NCI-H1930 (cell line): ENCODE measurements at regions not wholly inside any gene's neighbourhood (a gene's known extent, or its start where the extent isn't known, plus 50 kb on each side); places are given as distances from the start of the nearest gene placed in this dataset.
"Not testable (repeated sequence)": the region's sequence is repeated elsewhere in the genome, so short reads cannot be mapped to it uniquely, and the experiment has no call there.

Source experiments
- DNase-seq, 2 experiments: peaks; one replicate each; lab custom pipeline; 2025; lab: John Stamatoyannopoulos, UW

DNA sequence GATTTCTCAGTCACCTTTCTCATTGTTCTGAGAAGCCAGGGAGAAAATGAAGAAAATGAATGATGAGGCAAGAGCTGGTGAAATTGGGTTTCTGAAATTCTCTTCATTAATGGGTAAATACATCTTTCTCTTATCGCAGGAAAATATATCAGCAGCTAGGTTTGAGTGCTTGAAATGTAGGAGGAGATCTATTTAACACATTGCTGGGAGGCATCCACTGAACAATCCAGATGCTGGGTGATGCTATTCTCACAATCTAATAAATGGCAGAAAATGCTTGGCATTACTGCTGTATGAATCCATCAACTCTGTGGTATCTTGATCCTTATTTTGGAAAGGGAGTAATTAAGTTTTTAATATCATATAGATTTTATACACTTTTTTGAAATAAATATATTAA lies 199.6 kb upstream of the LRP1B start:
- DNase-seq = no peak

DNA sequence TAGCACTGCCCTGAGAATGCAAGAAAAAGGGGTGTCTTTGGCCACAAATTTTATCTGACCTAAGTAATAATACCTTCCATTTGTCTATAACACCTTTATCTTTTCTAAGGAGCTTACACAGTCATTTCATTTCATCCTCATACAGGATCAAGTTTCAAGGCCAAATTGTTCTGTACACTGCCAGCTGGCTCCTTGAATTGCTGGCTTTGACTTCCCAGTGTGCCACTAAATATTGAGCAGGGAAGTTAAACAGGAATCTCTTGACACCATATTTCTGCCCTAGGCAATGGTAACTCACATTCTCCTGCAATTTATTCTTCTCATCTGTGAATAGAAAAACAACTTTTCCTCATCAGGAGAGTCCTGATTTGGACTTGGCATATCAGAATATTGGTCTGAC lies 195.1 kb upstream of the LRP1B start:
- DNase-seq = no peak

DNA sequence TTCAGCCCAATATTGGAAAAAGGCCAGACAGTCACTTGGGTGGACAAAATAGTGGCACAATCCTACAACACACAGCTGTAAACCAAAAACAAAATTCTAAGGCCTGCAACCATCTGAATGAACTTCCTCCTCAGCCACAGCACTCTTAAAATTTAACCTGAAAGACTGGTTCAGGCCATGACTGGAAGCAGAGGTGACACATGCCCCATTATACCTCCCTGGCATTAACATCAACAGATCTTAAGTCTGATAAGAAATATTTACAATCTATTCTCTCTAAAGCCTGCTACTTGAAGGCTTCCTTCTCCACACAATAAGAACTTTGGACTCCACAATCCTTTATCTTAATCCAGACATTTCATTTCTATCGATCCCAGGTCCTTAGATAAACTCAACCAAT lies 192.4 kb upstream of the LRP1B start:
- DNase-seq = no peak

DNA sequence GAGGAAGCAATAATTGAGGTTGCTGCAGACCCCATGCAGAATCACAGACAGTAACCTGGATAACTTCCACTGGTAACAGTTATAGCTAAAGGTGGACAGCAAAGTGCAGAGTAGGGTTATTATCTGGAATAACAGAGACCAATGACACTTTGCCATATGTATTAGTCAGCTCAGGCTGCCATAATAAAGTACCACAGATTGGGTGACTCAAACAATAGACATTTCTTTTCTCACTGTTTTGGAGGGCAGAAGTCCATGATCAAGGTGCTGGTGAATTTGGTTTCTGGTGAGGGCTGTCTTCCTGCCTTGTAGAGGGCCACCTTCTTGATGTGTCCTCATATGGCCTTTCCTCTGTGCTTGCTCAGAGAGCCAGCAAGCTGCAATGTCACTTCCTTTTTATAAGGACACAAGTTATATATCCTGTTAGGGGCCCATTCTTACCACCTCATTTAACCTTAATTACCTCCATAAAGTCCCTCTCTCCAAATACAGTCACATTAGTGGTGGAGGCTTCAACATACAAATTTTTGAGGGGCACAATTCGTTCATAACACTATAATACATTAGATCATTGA lies 191.0 kb upstream of the LRP1B start:
- DNase-seq = no peak

DNA sequence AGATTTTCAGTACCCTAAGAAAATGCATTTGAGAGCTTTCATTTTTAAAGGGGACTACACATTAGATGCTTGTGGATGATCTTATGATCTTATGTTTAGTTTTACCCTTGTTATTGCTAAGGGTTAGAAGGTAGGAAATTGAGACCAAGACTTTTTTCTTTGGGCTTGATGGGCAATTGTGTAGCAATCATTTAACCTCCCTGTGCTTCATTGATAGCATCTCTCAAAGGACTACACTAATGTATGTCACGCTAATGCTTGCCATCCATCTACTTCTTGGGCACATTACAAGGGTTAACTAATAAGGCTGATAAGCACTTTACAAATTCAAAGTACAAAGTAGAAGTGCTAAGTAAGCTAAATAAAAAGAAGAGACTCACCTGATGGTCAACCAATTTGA lies 189.3 kb upstream of the LRP1B start:
- no peak for DNase-seq

DNA sequence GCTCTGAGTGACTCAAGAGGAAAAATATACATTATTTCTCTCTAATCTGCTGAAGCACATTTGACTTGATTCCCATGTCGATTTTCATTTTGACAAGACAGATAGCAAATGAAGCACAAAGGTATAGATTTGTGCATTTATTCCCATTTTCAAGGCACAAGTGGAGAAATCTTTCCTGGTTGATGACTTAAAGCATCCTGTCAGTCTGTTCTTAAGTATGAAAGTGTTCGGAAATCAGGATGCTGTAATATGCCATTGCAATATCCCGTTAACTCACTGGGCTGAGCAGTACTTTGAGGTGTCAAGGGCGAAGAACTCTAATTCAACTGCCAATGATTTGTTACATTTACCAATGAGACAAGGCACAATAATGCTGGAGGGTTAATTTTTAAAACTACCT lies 185.2 kb upstream of the LRP1B start:
- DNase-seq = no peak

DNA sequence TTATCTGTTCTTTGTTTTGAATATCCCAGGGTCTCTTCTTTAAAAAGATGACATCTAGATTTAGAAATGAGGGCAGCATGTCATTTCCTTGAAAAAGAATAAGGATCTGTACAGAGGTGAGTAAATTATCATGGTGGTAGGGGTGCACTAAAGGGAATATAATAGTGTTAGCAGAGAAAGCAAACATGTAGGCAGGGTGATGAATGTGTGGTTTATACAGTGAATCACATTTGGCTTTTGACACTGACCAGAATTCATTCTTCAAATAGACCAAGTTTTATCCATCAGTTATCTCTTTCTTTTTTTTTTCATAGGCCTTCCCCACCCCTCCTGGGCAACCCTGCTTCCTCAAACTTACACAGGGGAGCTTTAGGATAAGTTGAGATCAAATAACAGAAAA lies 184.5 kb upstream of the LRP1B start:
- DNase-seq = no peak

DNA sequence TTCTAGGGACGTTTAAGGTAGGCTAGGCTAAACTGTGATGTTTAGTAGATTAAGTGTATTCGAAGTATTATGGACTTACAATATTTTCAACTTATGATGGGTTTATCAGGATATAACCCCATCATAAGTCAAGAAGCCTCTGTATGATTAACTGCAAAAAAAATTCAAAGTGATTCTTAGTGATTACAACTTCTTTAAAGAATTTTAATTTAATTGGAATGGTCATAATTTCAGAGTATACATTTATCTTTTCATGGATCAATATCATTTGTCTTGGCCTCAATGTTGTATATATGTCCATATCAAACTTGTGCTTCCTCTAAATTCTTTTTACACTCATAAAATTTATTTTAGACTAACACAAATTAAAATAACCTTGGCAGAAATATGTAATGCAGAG lies 183.3 kb upstream of the LRP1B start:
- no peak for DNase-seq

DNA sequence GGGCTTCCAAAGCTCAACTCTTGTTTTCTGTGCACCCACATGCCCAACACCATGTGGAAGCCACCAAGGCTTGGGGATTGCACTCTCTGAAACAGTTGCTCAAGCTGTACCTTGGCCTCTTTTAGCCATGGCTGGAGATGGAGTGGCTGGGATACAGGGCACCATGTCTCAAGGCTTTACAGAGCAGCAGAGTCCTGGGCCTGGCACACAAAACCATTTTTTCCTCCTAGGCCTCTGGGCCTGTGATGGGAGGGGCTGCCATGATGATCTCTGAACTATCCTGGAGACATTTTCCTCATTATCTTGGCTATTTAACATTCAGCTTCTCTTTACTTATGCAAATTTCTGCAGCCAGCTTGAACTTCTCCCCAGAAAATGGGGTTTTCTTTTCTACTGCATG lies 179.7 kb upstream of the LRP1B start:
- DNase-seq = no peak

DNA sequence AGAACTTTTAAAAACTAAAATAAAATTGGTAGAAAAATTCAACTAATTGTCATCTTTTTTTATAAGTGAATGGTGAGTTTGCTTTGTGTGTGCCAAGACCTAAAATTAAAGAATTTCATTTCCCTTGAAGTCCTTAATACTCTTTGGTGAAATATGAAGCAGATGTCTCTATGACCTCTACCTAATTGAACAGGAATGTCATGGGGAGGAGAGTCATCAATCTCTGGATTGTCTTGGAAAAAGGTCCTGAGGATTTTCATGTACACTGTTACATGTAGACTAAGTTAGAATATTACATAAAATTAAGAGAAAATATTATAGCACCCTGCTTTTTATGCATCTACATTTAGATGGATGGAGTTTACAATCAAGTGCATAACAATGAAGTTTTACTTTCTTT lies 177.9 kb upstream of the LRP1B start:
- DNase-seq = no peak

DNA sequence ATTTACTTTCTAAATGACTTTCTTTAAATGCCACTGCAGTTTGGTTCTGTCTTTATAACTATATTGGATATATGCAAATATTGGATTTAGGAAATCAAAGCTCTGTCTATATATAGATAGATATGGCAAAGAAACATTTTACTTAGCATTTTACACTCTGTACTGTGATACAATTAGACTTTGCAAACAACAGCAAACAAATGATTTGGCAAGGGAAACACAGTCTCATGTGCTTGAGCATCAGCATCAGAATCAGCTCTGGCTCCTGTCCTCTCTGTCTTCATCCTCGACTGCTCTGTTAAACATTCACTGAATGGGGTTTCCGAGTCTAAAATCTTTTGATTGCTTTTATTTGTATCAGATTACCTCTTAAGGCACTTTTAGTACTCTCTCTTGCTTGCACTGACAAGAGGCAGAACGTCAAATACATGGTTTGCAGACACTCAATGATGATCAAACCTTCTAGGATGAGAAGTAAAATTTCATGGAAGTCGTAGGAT lies 176.8 kb upstream of the LRP1B start:
- no peak for DNase-seq

DNA sequence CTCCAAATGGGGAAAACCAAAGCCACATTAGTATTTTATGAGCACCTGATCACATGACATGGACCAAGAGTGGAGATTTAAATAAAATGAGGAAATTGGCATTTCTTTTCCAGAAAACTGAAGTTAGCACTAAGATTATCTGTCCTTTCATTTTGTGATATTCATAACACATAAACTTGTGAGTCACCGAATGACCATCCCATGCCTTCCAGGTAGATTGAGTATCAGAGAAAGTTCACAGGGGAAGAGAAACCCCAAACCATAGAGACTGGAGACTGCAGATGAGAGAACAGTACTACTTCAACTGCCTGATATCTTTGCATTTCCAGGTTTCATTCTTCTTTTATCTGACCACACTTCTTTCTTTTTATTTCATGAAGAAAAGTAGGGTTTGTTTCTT lies 176.3 kb upstream of the LRP1B start:
- no peak for DNase-seq

DNA sequence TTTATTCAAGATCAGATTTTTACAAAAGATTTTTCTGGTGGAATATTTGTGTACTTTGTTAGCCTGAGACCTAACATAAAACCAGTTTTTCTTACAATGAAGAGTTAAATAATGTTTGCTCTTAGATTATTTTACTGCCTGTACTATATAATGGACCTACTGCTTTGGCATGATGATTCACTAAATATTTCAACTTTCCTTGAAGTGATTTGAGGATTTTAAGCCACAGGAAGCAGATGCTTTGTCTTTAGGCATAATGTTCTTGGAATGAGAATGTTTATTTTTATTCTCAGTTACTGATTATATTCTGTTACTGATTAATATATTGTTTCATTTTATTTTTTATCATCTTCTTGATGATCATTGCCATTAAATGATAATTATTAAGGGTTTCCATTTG lies 175.3 kb upstream of the LRP1B start:
- no peak for DNase-seq

DNA sequence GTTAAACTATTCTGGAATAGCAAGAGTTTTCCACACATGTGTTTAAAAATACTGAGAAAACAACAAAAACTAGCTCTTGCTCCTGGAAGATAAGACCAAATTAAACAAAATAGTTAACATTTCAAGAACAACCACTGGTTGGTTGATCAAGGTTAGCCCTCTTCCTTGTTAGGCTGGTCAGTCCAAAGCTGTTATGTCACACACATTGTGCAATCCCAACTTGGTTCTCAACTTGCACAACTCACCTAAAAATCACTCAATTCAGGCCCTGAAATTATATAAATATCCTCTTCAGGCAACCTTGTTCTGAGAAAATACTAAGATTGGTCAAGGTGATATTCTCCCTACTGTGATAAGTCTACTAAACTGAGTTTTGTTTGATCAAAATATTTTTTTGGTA lies 169.7 kb upstream of the LRP1B start:
- no peak for DNase-seq

DNA sequence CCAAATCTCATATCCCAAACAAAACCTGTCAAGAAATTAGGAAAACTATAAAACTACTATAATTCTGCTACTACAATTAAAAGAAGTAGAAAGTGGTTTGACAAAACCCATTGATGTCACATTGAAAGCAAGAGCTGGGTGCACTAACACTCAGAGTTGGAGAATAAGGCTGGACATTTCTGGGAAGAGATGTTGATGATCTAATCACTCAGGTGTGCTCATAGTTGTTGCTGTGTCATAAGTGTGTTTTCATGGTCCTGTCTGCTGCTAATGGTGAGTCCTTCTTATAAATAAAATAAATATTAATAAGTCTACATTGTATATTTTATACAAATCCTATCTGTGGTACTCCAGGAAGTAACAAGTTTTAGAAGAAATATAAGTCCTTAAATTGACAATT lies 168.2 kb upstream of the LRP1B start:
- DNase-seq = no peak

DNA sequence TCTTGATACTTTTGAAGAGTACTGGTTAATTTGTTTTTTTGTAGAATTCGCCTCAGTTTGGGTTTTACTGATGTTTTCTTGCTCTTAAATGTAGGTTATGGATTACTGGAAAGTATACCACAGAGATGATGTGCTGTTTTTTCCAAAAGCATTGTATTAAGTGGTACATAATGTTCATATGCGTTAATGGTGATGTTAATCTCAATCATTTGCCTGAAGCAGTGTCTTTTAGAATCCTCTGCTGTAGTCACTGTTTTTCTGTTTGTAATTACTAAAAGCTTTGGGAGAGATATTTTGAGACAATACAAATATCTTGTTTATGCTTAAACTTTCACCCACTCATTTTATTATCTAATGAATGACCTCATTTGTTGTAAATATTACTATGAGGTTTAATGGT lies 163.4 kb upstream of the LRP1B start:
- no peak for DNase-seq

DNA sequence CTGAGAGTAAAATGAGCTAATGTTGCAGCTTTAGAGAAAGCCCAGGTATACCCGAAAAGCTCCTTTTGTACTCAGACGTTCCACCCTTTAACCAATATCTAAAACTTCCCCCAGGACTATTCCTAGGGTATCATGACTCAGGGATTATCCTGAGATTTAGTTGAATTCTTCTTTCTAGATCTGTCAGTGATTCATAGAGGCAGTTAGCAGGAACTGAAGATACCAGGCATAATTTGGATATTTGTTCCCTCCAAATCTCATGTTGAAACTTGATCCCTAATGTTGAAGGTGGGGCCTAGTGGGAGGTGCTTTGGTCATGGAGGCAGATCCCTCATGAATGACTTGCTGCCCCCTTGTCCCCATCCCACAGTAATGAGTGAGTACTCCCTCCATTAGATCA lies 161.2 kb upstream of the LRP1B start:
- DNase-seq = no peak

DNA sequence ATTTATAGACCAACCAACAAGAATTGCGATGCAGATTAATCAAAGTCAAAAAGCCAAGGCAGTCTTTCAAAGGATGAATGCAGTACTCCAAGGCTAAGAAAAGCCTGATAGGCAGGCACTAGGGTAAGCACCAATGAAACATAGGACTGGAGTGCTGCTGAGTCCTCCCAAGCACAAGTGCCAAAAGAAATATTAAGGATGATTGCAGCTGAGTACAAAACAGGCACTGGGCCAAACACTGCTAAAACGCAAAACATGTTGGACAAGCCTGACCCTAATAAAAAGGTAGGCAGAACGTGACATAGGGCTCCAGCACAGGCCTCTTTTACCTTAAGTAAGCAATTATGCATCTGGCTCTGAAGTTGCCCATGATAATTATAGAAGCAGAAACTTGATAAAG lies 160.1 kb upstream of the LRP1B start:
- DNase-seq = no peak

DNA sequence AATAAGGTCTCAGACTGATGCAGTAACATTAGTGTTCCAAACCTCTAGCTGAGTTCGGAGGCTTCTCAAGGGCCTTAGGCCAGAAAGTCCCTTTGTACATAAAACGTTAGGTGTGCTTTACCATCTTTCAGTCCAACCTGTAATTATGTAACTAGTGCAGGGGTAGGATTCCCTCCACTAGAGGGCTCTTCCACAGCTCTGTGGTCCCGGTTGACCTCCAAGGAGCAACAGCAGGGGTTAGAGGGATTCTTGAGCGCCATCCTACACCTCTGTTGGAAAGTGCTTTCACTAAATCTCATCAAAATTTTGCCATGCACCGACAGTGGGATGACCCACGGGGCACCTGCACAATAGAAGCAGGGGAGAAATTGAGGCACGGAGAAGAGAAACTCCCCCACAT lies 155.8 kb upstream of the LRP1B start:
- no peak for DNase-seq

DNA sequence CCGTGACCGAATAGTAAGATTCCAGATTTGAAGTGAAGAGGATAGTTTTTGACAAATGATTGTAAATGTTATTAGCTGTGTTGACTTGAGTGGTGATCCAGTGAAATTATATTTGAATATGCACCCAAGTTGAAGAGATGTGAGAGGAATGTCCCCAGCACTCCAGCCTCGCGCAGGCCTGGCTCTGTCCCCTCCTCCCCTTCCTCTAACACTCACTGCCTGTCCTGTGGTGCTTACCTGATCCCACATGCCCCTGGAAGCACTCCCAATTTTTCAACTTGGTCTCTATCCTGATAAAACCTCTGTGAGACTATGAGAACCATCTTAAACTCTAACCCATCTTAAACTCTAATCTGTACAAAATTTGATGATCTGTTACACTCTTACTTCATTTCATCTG lies 154.7 kb upstream of the LRP1B start:
- DNase-seq = no peak

DNA sequence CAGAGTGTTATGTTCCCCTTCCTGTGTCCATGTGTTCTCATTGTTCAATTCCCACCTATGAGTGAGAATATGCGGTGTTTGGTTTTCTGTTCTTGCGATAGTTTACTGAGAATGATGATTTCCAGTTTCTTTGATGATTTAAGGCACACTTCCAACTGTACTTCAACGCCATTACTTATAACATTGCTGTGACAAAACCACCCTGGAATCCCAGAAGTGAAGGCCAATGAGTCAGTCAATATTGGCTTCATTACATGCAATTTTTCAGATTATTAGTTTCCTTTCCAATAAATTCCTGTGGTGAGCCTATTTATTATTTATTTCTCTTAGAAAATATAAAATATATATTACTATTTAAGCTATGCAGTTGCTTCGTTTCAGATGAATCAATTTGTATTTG lies 153.5 kb upstream of the LRP1B start:
- DNase-seq = not testable (repeated sequence)

DNA sequence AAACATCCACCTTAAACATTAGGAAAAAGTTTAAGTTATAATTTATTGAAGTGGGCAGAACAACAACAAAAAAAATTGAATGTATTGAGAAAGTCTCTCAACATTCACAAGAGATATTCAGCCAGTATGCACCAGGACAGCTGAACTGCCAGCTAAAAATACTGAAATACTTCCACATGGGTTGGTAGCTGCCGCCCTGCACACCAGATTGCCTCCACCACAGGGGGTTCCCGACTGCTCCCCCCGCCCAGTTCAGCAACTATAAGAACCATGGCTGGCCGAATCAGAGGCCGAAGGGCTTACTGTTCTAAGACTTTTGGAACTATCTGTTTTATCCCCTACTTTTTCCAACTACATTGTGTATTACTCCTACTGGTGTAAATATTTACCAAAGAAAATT lies 150.0 kb upstream of the LRP1B start:
- no peak for DNase-seq

DNA sequence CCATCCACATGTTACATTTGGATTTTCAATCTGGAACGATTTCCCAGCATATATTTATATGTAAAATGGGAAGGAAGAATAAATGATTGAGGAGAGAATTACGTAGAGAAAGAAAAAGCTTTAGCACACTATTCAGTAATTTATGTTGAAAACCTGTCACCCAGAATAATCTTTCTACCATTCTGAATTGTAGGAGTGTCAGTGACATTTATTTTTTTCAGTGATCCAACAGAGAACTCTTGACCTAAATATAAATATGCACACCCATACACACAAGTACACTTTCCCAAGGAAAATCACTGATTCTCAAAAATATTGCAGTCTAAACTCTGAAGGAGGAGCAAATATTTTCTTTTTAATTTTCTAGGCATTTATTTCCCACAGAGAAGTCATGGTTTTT lies 140.2 kb upstream of the LRP1B start:
- DNase-seq = no peak

DNA sequence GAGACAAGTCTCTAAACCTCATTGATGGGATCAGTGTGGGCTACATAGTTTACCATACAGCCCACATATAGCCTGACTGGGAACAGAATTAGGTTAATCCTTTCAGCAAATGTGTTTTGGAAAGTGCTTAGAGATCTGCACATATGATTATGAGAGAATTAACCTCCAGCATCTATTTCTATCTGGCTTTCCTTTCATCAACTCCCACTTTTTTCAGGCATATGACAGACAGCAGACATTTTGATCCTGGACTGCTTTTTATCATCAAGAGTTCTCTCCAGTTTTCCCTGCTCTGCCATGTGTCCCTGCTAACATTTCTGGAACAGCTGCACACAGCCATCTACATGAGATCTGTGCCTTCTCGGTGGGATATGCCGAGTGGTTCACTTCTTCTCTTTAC lies 139.5 kb upstream of the LRP1B start:
- no peak for DNase-seq

DNA sequence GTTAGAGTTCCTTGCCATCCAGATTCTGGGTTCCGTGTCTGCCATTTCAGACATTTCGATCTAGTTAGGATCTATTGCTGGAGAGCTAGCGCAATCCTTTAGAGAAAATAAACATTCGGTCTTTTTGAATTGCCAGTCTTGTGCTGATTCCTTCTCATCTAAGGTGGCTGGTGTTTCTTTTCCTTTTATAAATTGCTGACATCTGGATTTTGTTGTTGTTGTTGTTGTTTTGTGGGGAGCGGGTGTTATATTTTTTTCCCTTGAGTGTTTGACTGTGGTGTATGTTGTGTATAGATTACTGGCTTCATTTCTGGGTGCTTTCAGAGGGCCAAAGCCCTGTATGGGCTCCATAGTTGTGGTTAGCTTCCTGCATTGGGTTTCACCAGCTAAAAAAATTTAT lies 128.5 kb upstream of the LRP1B start:
- DNase-seq = no peak
